OCI-LY7 (cell line): ENCODE measurements at regions not wholly inside any gene's neighbourhood (a gene's known extent, or its start where the extent isn't known, plus 50 kb on each side); places are given as distances from the start of the nearest gene placed in this dataset.

Experiments
- CTCF ChIP-seq: fragments of 200-600 bp; sonication (generic); conservative IDR thresholded peaks from 2 replicates; pipeline ENCODE4 v1.5.1; 2014; ENCODE audit warnings: mild to moderate bottlenecking, antibody characterized with exemption, low read length, moderate library complexity, mixed read lengths
- EZH2phosphoT487 ChIP-seq: fragments of 200-600 bp; sonication (generic); IDR thresholded peaks from 2 replicates; pipeline ENCODE4 v1.6.1; 2018; ENCODE audit warnings: low read depth, borderline replicate concordance, mild to moderate bottlenecking, mixed run types, antibody characterized with exemption, low read length, moderate library complexity, mixed read lengths

- TF ChIP-seq CTCF = no peak
- no peak for TF ChIP-seq EZH2phosphoT487
Observed at GRCh38 chr4:36914106-36914505, 330.4 kb upstream of the NWD2 start.
